ENCODE measurements at regions not wholly inside any gene's neighbourhood (a gene's known extent, or its start where the extent isn't known, plus 50 kb on each side); places are given as distances from the start of the nearest gene placed in this dataset.

DNA sequence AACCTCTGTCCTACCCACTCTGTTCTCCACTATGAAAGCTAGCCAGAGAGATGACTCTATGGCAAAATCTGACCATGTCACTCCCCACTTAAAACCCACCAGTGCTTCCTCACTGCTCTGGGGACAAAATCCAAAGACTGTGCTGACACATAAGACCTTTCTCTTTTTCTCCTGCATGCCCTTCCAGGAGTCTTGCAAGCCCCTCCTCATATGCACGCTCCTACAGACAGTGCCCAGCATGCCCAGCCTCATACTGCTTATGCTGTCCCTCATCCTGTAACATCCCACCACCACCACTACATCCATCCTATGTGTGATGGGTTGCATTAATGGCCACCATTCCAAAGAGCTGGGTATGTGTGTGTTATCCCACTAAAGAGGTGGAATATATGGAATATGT, 118.3 kb downstream of the BUD13 start:
- H3K9me2 ChIP-seq = no peaks in the 10 kb centered on the region
- H3K36me3 ChIP-seq (replicated peaks in 1 of 2; ENCODE audit: control insufficient read depth in 1 of 2, insufficient read depth in 2 of 2, low read length in 1 of 2) = no peaks in the 10 kb centered on the region
- H3K4me3 ChIP-seq (ENCODE audit: low read depth in 2 of 2, low read length in 1 of 2) = no peak overlapping the region
- no peak for DNase-seq
- ChIA-PET CTCF (interaction anchor here (1.0 to 4.8 kb wide), 5 partner anchors 8 to 155 kb away, joined by 3 to 34 read pairs (median 4); no protein-coding TSS in a partner anchor), POLR2A (no interaction called here)
- WGBS (ENCODE audit: low lambda C conversion rate) = 38% methylated on average over 1 of the region's 1 CpG
- H3K4me1 ChIP-seq (ENCODE audit: control insufficient read depth in 1 of 2, insufficient read depth in 2 of 2, low read depth in 1 of 2, low read length in 1 of 2) = peaks cover 0 to 3% of the 10 kb centered on the region in 2 experiments; a peak in 1 of 4 replicates
- no peak overlapping the region for H3K9ac ChIP-seq
- no peaks in the 10 kb centered on the region for H3K27me3 ChIP-seq (ENCODE audit: insufficient read depth)
- H3K79me2 ChIP-seq (ENCODE audit: insufficient read depth) = no peaks in the 10 kb centered on the region
- H3K9me3 ChIP-seq = no peaks in the 10 kb centered on the region
- TF ChIP-seq YY1 (IDR thresholded peaks at IDR 0.05; ENCODE audit: low read depth) (no peak), FOXJ3 (CRISPR knock-in tag; IDR thresholded peaks at IDR 0.05) (no peak), EZH2phosphoT487 (IDR thresholded peaks at IDR 0.05; ENCODE audit: borderline replicate concordance, low read depth) (no peak), FOXM1 (IDR thresholded peaks at IDR 0.05; ENCODE audit: low read depth) (no peak), NFIC (IDR thresholded peaks at IDR 0.05; ENCODE audit: borderline replicate concordance) (no peak), RAD21 (IDR thresholded peaks at IDR 0.05; ENCODE audit: low read length) (no peak), RCOR1 (IDR thresholded peaks at IDR 0.05; ENCODE audit: low read length) (no peak), TEAD4 (IDR thresholded peaks at IDR 0.05; ENCODE audit: borderline replicate concordance, insufficient read depth) (no peak), TCF12 (IDR thresholded peaks at IDR 0.05) (no peak), NRF1 (IDR thresholded peaks at IDR 0.05; ENCODE audit: low read depth, low read length) (no peak), POLR2AphosphoS5 (IDR thresholded peaks at IDR 0.05; ENCODE audit: low read depth, low read length) (no peak), GATA2 (CRISPR knock-in tag; IDR thresholded peaks at IDR 0.05) (no peak), RXRA (IDR thresholded peaks at IDR 0.05; ENCODE audit: borderline replicate concordance, low read depth) (no peak)
- TF ChIP-seq, protein P1, sequence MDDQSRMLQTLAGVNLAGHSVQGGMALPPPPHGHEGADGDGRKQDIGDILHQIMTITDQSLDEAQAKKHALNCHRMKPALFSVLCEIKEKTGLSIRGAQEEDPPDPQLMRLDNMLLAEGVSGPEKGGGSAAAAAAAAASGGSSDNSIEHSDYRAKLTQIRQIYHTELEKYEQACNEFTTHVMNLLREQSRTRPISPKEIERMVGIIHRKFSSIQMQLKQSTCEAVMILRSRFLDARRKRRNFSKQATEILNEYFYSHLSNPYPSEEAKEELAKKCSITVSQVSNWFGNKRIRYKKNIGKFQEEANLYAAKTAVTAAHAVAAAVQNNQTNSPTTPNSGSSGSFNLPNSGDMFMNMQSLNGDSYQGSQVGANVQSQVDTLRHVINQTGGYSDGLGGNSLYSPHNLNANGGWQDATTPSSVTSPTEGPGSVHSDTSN (IDR thresholded peaks at IDR 0.05) = no peak
- TF ChIP-seq, protein P2, sequence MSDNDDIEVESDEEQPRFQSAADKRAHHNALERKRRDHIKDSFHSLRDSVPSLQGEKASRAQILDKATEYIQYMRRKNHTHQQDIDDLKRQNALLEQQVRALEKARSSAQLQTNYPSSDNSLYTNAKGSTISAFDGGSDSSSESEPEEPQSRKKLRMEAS (IDR thresholded peaks at IDR 0.05; ENCODE audit: low read depth) = no peak
- TF ChIP-seq, protein P3, sequence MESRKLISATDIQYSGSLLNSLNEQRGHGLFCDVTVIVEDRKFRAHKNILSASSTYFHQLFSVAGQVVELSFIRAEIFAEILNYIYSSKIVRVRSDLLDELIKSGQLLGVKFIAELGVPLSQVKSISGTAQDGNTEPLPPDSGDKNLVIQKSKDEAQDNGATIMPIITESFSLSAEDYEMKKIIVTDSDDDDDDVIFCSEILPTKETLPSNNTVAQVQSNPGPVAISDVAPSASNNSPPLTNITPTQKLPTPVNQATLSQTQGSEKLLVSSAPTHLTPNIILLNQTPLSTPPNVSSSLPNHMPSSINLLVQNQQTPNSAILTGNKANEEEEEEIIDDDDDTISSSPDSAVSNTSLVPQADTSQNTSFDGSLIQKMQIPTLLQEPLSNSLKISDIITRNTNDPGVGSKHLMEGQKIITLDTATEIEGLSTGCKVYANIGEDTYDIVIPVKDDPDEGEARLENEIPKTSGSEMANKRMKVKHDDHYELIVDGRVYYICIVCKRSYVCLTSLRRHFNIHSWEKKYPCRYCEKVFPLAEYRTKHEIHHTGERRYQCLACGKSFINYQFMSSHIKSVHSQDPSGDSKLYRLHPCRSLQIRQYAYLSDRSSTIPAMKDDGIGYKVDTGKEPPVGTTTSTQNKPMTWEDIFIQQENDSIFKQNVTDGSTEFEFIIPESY (IDR thresholded peaks at IDR 0.05; ENCODE audit: borderline replicate concordance, low read depth) = no peak
- TF ChIP-seq, protein P4, sequence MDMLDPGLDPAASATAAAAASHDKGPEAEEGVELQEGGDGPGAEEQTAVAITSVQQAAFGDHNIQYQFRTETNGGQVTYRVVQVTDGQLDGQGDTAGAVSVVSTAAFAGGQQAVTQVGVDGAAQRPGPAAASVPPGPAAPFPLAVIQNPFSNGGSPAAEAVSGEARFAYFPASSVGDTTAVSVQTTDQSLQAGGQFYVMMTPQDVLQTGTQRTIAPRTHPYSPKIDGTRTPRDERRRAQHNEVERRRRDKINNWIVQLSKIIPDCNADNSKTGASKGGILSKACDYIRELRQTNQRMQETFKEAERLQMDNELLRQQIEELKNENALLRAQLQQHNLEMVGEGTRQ (IDR thresholded peaks at IDR 0.05; ENCODE audit: borderline replicate concordance, low read depth, low read length) = no peak
- TF ChIP-seq, protein P5, sequence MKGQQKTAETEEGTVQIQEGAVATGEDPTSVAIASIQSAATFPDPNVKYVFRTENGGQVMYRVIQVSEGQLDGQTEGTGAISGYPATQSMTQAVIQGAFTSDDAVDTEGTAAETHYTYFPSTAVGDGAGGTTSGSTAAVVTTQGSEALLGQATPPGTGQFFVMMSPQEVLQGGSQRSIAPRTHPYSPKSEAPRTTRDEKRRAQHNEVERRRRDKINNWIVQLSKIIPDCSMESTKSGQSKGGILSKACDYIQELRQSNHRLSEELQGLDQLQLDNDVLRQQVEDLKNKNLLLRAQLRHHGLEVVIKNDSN (IDR thresholded peaks at IDR 0.05; ENCODE audit: borderline replicate concordance, low read depth) = no peak
- no peak overlapping the region for H3K4me2 ChIP-seq
- H2AFZ ChIP-seq (ENCODE audit: low read depth) = no peak overlapping the region
- H3K27ac ChIP-seq (ENCODE audit: low read depth in 2 of 2, low read length in 1 of 2) = no peak overlapping the region
- H3F3A ChIP-seq (replicated peaks; ENCODE audit: insufficient read depth) = no peaks in the 10 kb centered on the region
- H4K20me1 ChIP-seq (ENCODE audit: insufficient read depth) = no peaks in the 10 kb centered on the region

All from SK-N-SH (cell line).